H9 (cell line): ENCODE measurements at regions not wholly inside any gene's neighbourhood (a gene's known extent, or its start where the extent isn't known, plus 50 kb on each side); places are given as distances from the start of the nearest gene placed in this dataset.
"Not testable (repeated sequence)": the region's sequence is repeated elsewhere in the genome, so short reads cannot be mapped to it uniquely, and the experiment has no call there.

Experiments
- DNase-seq: peaks from one replicate; pipeline ENCODE4 v3.0.0-alpha.2; 2017
- H2AFZ ChIP-seq: one replicate; pipeline ENCODE4 v1.6.1; 2013; ENCODE audit warnings: mild to moderate bottlenecking, low read length, control low read depth, moderate library complexity
- H2AK5ac ChIP-seq: 2 replicates; pipeline ENCODE4 v1.6.1; 2013; ENCODE audit warnings: low read length, control low read depth, mixed read lengths; ENCODE audit not compliant: insufficient read length
- H2BK120ac ChIP-seq: one replicate; pipeline ENCODE4 v1.6.1; 2013; ENCODE audit warnings: low read depth, mild to moderate bottlenecking, low read length, control low read depth, inconsistent platforms; ENCODE audit not compliant: poor library complexity, severe bottlenecking
- H2BK12ac ChIP-seq: 2 replicates; pipeline ENCODE4 v1.6.1; 2013; ENCODE audit warnings: low read length, control low read depth, mixed read lengths, low read depth; ENCODE audit not compliant: insufficient read length
- H2BK15ac ChIP-seq: 2 replicates; pipeline ENCODE4 v1.6.1; 2013; ENCODE audit warnings: low read depth, low read length, control low read depth
- H2BK20ac ChIP-seq: one replicate; pipeline ENCODE4 v1.6.1; 2013; ENCODE audit warnings: low read depth, mild to moderate bottlenecking, low read length, control low read depth, inconsistent platforms; ENCODE audit not compliant: poor library complexity, severe bottlenecking
- H2BK5ac ChIP-seq: 2 replicates; pipeline ENCODE4 v1.6.1; 2013; ENCODE audit warnings: low read length, control low read depth, mixed read lengths; ENCODE audit not compliant: insufficient read length
- H3K14ac ChIP-seq: 2 replicates; pipeline ENCODE4 v1.6.1; 2013; ENCODE audit warnings: low read length, control low read depth; ENCODE audit not compliant: insufficient read depth
- H3K18ac ChIP-seq: 2 replicates; pipeline ENCODE4 v1.6.1; 2013; ENCODE audit warnings: low read depth, mild to moderate bottlenecking, mixed read lengths, low read length, control low read depth; ENCODE audit not compliant: insufficient read length
- H3K23ac ChIP-seq: 2 replicates; pipeline ENCODE4 v1.6.1; 2013; ENCODE audit warnings: low read length, control low read depth, mixed read lengths, low read depth; ENCODE audit not compliant: insufficient read length
- H3K23me2 ChIP-seq: 2 replicates; pipeline ENCODE4 v1.6.1; 2013; ENCODE audit warnings: low read depth, mild to moderate bottlenecking, mixed read lengths, low read length, control low read depth; ENCODE audit not compliant: insufficient read length, poor library complexity, severe bottlenecking
- H3K27ac ChIP-seq: 2 replicates; pipeline ENCODE4 v1.5.1; 2013; ENCODE audit warnings: low read length, control low read depth, mixed read lengths, low read depth; ENCODE audit not compliant: insufficient read length
- H3K27me3 ChIP-seq: 2 replicates; pipeline ENCODE4 v1.6.1; 2013; ENCODE audit warnings: low read length, control low read depth, inconsistent platforms; ENCODE audit not compliant: insufficient read depth
- H3K4ac ChIP-seq: 2 replicates; pipeline ENCODE4 v1.6.1; 2013; ENCODE audit warnings: low read depth, mild to moderate bottlenecking, control low read depth, inconsistent platforms, low read length, moderate library complexity
- H3K4me1 ChIP-seq: 2 replicates; pipeline ENCODE4 v1.6.1; 2013; ENCODE audit warnings: low read length, control low read depth, inconsistent platforms; ENCODE audit not compliant: insufficient read depth
- H3K4me2 ChIP-seq: 2 replicates; pipeline ENCODE4 v1.6.1; 2013; ENCODE audit warnings: low read length, control low read depth, mixed read lengths; ENCODE audit not compliant: insufficient read length, insufficient read depth
- H3K56ac ChIP-seq: 2 replicates; pipeline ENCODE4 v1.6.1; 2013; ENCODE audit warnings: low read depth, mild to moderate bottlenecking, mixed read lengths, low read length, control low read depth; ENCODE audit not compliant: insufficient read length
- H3K79me1 ChIP-seq: 2 replicates; pipeline ENCODE4 v1.6.1; 2013; ENCODE audit warnings: low read depth, mild to moderate bottlenecking, moderate library complexity, low read length, control low read depth, inconsistent platforms; ENCODE audit not compliant: insufficient read depth, poor library complexity, severe bottlenecking
- H3K79me2 ChIP-seq: 2 replicates; pipeline ENCODE4 v1.6.1; 2013; ENCODE audit warnings: low read length, control low read depth, inconsistent platforms; ENCODE audit not compliant: insufficient read depth
- H3K9ac ChIP-seq: 2 replicates; pipeline ENCODE4 v1.6.1; 2013; ENCODE audit warnings: low read length, control low read depth, mixed read lengths; ENCODE audit not compliant: insufficient read length; ENCODE audit errors: extremely low read depth
- H3K9me3 ChIP-seq: one replicate; pipeline ENCODE4 v1.6.1; 2013; ENCODE audit warnings: low read depth, low read length, inconsistent platforms; ENCODE audit not compliant: control insufficient read depth
- H3T11ph ChIP-seq: one replicate; pipeline ENCODE4 v1.6.1; 2013; ENCODE audit warnings: mild to moderate bottlenecking, low read length, control low read depth, inconsistent platforms
- H4K20me1 ChIP-seq: one replicate; pipeline ENCODE4 v1.6.1; 2013; ENCODE audit not compliant: control insufficient read depth, insufficient read length, insufficient read depth
- H4K5ac ChIP-seq: 2 replicates; pipeline ENCODE4 v1.6.1; 2013; ENCODE audit warnings: low read depth, mild to moderate bottlenecking, mixed read lengths, low read length, control low read depth; ENCODE audit not compliant: insufficient read length
- H4K8ac ChIP-seq: replicated peaks from 2 replicates; pipeline ENCODE4 v1.6.1; 2013; ENCODE audit warnings: low read length, control low read depth, mixed read lengths, low read depth; ENCODE audit not compliant: insufficient read length
- H4K91ac ChIP-seq: 2 replicates; pipeline ENCODE4 v1.6.1; 2013; ENCODE audit warnings: low read depth, mild to moderate bottlenecking, moderate library complexity, mixed read lengths, low read length, control low read depth; ENCODE audit not compliant: insufficient read length
- H3K27ac Mint-ChIP-seq, 3 experiments: 2 replicates in 2 of 3; 3 replicates in 1 of 3; pipeline ENCODE4 v1.8.0; 2020 to 2021; ENCODE audit warnings: mixed read lengths in 3 of 3, mild to moderate bottlenecking in 1 of 3, moderate library complexity in 1 of 3
- H3K27me3 Mint-ChIP-seq: 2 replicates; pipeline ENCODE4 v1.8.0; 2021; ENCODE audit warnings: low read depth, mild to moderate bottlenecking, moderate library complexity, mixed read lengths
- H3K36me3 Mint-ChIP-seq, 3 experiments: 2 replicates in 2 of 3; 3 replicates in 1 of 3; pipeline ENCODE4 v1.8.0; 2020 to 2021; ENCODE audit warnings: low read depth in 3 of 3, mixed read lengths in 3 of 3; ENCODE audit not compliant: insufficient read depth in 1 of 3
- H3K4me1 Mint-ChIP-seq, 2 experiments: 2 replicates each; pipeline ENCODE4 v1.8.0; 2020; ENCODE audit warnings: mixed read lengths in 2 of 2
- H3K4me3 Mint-ChIP-seq, 2 experiments: 2 replicates in 1 of 2; 3 replicates in 1 of 2; pipeline ENCODE4 v1.8.0; 2020 to 2021; ENCODE audit warnings: mild to moderate bottlenecking in 2 of 2, mixed read lengths in 2 of 2, moderate library complexity in 1 of 2
- H3K9me3 Mint-ChIP-seq, 2 experiments: 2 replicates in 1 of 2; 3 replicates in 1 of 2; pipeline ENCODE4 v1.8.0; 2020; ENCODE audit warnings: mild to moderate bottlenecking in 2 of 2, mixed read lengths in 2 of 2, moderate library complexity in 1 of 2
- WGBS: extraction: QIAGEN DNeasy Blood & Tissue Kit; methylation state at CpG from one replicate; pipeline ENCODE4 v1.1.7; 2013; ENCODE audit warnings: missing lambda C conversion rate, low lambda C conversion rate, mixed read lengths; ENCODE audit not compliant: insufficient read length; ENCODE audit errors: extremely low coverage; 5-methylcytosine and 5-hydroxymethylcytosine counted together

- not testable (repeated sequence) for H2BK15ac ChIP-seq, H3K9me3 ChIP-seq, H4K20me1 ChIP-seq, H3K4me1 Mint-ChIP-seq, H3K23me2 ChIP-seq, H2BK20ac ChIP-seq, H2AK5ac ChIP-seq, DNase-seq, H3K56ac ChIP-seq, H3K4me3 Mint-ChIP-seq, H3K27ac Mint-ChIP-seq, H3K23ac ChIP-seq, H3K9me3 Mint-ChIP-seq, H3K36me3 Mint-ChIP-seq, H3K27me3 ChIP-seq, H3K14ac ChIP-seq, H3K4ac ChIP-seq, H3K79me2 ChIP-seq, H2BK12ac ChIP-seq, H2AFZ ChIP-seq, H3K27ac ChIP-seq, H2BK5ac ChIP-seq, H4K91ac ChIP-seq, H3T11ph ChIP-seq, H3K9ac ChIP-seq, H3K79me1 ChIP-seq, H3K18ac ChIP-seq, H4K5ac ChIP-seq, H3K4me2 ChIP-seq, H3K4me1 ChIP-seq, H2BK120ac ChIP-seq, H4K8ac ChIP-seq
- peaks cover 10% of the 10 kb centered on the region for H3K27me3 Mint-ChIP-seq
- WGBS: 100% methylated on average over 1 of the region's 2 CpGs
Measured at GRCh38 chr1:22336696-22337545, 114.7 kb upstream of the ZBTB40 start.
